ENCODE measurements at regions not wholly inside any gene's neighbourhood (a gene's known extent, or its start where the extent isn't known, plus 50 kb on each side); places are given as distances from the start of the nearest gene placed in this dataset.

DNA sequence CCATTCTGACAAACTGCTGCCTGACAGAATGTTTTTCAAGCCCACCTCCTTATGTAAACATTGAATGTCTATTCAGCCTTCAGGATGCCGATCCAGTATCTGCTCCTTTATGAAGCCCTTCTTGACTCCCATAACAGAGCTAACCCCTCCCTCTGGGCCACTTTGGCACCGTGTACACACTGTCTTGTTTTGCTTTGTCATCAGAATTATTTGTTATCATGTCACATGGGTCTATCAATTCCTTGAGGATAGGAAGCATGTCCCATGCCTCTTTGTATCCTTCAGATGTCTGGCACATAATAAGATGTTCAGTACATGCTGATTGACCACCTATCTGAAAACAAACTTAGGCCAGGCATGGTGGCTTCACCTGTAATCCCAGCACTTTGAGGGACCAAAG lies 92.3 kb downstream of the PRLHR start:
- H3K36me3 ChIP-seq (ENCODE audit: insufficient read depth in 1 of 2, low read depth in 1 of 2) = no peaks in the 10 kb centered on the region
- intact Hi-C loops (cut with DNase I) = no loop called here
- H3K9me3 ChIP-seq = no peaks in the 10 kb centered on the region
- no peak overlapping the region for H3K4me3 ChIP-seq
- no peaks in the 10 kb centered on the region for H3K4me1 ChIP-seq
- DNase-seq (no peak), ATAC-seq (no peak)
- H3K27ac ChIP-seq = no peak overlapping the region
- peaks cover 0 to 6% (median 1%) of the 10 kb centered on the region in 3 donors for H3K27me3 ChIP-seq (ENCODE audit: insufficient read depth in 3 of 3, low read length in 2 of 3)
- TF ChIP-seq, protein P1, sequence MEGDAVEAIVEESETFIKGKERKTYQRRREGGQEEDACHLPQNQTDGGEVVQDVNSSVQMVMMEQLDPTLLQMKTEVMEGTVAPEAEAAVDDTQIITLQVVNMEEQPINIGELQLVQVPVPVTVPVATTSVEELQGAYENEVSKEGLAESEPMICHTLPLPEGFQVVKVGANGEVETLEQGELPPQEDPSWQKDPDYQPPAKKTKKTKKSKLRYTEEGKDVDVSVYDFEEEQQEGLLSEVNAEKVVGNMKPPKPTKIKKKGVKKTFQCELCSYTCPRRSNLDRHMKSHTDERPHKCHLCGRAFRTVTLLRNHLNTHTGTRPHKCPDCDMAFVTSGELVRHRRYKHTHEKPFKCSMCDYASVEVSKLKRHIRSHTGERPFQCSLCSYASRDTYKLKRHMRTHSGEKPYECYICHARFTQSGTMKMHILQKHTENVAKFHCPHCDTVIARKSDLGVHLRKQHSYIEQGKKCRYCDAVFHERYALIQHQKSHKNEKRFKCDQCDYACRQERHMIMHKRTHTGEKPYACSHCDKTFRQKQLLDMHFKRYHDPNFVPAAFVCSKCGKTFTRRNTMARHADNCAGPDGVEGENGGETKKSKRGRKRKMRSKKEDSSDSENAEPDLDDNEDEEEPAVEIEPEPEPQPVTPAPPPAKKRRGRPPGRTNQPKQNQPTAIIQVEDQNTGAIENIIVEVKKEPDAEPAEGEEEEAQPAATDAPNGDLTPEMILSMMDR (IDR thresholded peaks at IDR 0.05) = no peak
- WGBS, 3 donors = 59 to 68% (median 63%) methylated on average over 2 of the region's 2 CpGs

DNA sequence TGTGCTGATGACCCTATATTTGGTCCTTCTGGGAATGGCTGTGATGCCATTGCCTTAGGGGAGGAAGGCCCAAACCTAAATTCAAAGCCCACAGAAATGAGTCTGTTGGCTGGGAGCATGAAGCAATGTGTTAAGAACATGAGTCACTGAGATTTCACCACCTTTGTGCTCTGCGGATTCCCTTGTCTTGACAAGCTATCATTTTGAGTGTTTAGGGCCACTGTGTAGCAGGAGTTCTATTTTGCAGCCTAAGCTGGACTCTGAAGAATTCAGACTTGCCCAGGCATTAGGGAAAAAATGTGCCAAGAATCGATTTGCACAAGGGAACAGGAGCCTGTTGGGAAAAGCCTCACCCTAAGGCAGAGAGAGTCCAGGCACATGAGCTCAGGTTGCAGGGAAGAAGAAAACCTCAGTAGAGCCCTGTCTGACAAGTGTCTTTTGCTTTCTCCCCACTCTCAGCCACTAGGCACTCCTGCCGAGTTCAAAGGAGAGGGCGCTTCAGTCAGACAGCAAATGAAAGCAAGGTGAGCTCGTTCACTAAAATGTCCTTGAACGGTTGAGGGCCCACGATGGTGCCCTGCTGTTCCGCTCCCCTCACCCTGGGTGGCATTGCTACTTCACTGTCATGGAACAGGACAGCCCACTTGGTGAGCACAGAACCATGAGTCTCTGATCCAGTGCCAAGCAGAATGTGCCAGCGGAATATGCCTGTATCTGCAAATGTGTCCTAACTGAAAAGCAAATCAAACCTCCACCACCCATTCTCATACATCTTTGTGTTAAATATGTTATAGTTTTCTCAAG lies 93.6 kb downstream of the PRLHR start:
- Histone ChIP-seq H3K27ac (no peak overlapping the region), H3K4me3 (no peak overlapping the region), H3K36me3 (ENCODE audit: insufficient read depth in 1 of 2, low read depth in 1 of 2) (no peaks in the 10 kb centered on the region), H3K9me3 (no peaks in the 10 kb centered on the region), H3K27me3 (ENCODE audit: insufficient read depth in 3 of 3, low read length in 2 of 3) (peaks cover 0 to 6% (median 1%) of the 10 kb centered on the region in 3 donors), H3K4me1 (no peaks in the 10 kb centered on the region)
- ATAC-seq = no peak
- 57 to 64% (median 59%) methylated on average over 9 of the region's 9 CpGs for WGBS, 3 donors
- TF ChIP-seq, protein P1 (IDR thresholded peaks at IDR 0.05) = no peak
- no peak for DNase-seq
- intact Hi-C loops (cut with DNase I) = no loop called here

DNA sequence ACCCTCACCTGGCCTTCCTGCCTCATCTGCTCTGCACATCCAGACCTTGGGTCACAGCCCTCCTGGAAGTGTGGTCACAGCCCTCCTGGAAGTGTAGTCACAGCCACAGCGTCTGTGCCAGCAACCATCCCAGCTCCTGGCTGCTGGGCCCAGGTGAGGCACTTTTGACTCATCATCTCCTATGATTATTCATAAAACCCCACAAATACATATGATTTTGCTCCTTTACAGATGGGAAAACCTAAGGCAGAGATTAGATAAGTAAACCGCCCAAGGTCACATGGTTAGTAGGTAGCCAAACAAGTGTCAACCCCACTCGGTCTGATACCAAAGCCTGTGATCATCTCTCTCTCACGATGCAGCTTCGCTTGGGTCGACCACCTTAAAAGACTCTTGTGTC lies 94.3 kb downstream of the PRLHR start:
- H3K36me3 ChIP-seq (ENCODE audit: insufficient read depth in 1 of 2, low read depth in 1 of 2) = no peaks in the 10 kb centered on the region
- TF ChIP-seq, protein P1 (IDR thresholded peaks at IDR 0.05) = no peak
- no peak overlapping the region for H3K27ac ChIP-seq
- DNase-seq (no peak), ATAC-seq (no peak)
- H3K27me3 ChIP-seq (ENCODE audit: insufficient read depth in 3 of 3, low read length in 2 of 3) = peaks cover 0 to 10% (median 2%) of the 10 kb centered on the region in 3 donors
- no peaks in the 10 kb centered on the region for H3K9me3 ChIP-seq
- no peak overlapping the region for H3K4me3 ChIP-seq
- intact Hi-C loops (cut with DNase I) = no loop called here
- no peaks in the 10 kb centered on the region for H3K4me1 ChIP-seq
- 93 to 95% (median 95%) methylated on average over 6 of the region's 6 CpGs for WGBS, 3 donors

DNA sequence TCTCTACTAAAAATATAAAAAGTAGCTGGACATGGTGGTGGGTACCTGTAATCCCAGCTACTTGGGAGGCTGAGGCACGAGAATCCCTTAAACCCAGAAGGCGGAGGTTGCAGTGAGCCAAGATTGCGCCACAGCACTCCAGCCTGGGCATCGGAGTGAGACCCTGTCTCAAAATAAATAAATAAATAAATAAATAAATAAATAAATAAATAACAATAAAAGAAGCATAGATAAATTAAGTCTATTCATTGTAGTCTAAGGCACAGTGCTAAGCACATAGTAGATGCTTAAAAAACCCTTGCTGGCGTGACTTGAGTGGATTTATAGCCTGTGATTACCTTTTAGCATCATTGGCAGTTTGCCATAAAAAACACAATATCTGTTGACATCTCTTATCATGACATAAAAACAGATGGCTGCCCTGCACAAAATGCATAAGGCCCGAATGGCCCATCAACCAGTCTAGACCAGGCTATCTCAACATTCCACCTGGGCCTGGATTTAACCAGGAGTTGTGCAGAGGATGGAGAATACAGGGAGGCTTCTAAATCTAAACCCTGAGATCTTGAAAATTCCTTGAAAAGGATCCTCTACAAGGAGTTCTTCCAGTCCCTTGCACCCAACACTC lies 94.9 kb downstream of the PRLHR start:
- 82 to 90% (median 83%) methylated on average over 6 of the region's 6 CpGs for WGBS, 3 donors
- H3K27me3 ChIP-seq (ENCODE audit: insufficient read depth in 3 of 3, low read length in 2 of 3) = peaks cover 0 to 13% (median 3%) of the 10 kb centered on the region in 3 donors
- TF ChIP-seq, protein P1 (IDR thresholded peaks at IDR 0.05) = no peak
- intact Hi-C loops (cut with DNase I) = no loop called here
- ATAC-seq = no peak
- no peaks in the 10 kb centered on the region for H3K9me3 ChIP-seq
- no peaks in the 10 kb centered on the region for H3K4me1 ChIP-seq
- no peaks in the 10 kb centered on the region for H3K36me3 ChIP-seq (ENCODE audit: insufficient read depth in 1 of 2, low read depth in 1 of 2)
- DNase-seq = no peak
- no peak overlapping the region for H3K4me3 ChIP-seq
- H3K27ac ChIP-seq = no peak overlapping the region

Data from psoas muscle (tissue), 7 donors.